ENCODE measurements at regions not wholly inside any gene's neighbourhood (a gene's known extent, or its start where the extent isn't known, plus 50 kb on each side); places are given as distances from the start of the nearest gene placed in this dataset.
"Not testable (repeated sequence)": the region's sequence is repeated elsewhere in the genome, so short reads cannot be mapped to it uniquely, and the experiment has no call there.

DNA sequence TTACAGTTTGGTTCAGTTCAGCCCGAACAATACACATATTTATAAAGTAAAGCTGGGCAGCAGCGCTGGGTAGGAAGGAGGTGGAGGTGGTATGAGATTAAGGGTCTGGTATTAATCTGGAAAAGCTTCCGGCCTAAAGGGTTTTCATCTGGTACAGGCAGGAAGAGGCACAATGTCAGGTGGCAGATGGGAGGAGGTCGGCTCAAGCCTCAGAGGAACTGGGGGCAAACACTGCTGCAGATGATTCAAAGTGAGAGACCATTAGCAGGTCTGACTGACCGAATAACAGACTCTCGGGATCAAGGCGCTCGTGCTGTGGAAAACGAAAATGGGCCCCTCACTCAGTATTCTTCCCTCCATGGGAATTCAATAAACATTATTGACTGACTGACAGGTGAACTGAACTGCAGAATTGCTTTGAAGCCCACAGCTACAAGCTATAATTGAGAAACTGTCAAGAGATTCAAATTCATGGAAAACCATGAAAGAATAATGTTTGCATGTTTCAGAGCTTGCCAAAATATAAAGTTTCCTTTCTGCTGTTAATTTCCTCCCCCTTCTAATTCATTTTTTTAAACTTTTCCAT is 75.3 kb downstream of the TMEM167A start:
- no peak for DNase-seq (ENCODE audit: low spot score)

GRCh38 chr5:83000922-83001321 is 76.3 kb downstream of the TMEM167A start:
- no peak for DNase-seq (ENCODE audit: low spot score)

DNA sequence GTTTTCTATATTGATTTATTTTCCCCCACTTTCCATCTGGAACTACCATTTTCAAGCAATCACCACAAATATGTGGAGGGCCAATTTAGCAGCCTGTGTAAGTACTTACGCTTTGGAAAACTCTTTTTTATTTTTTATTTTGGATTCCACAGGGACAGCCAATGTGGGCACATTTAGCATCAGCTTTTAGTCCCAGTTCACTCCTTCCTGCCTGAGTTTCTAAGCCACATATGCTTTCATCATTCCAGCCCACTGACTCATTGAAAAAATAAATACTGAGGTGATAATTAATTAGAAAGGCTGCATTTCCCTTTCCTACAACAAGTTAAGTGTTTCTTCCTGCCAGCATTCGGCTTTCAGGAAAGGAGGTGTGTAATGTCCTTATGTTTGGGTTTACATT is 76.8 kb downstream of the TMEM167A start:
- no peak for DNase-seq (ENCODE audit: low spot score)

DNA sequence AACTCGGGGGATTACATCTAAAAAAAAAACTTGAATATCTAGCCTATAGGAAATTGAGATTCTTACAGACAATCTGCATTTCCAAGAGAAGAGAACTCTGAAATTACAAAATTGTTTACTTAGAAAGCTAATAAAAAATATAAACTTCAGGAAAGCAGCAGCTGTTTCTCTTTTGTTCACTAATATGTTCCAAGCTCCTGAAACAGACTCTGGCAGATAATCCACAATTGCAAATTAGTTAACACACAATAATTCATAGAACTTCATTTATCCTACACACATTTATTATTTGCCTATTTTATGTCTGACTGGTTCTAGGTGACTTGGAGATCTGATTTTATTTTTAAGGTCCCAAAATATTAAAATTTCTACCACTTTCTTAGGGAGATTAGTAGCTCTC is 83.8 kb downstream of the TMEM167A start:
- no peak for DNase-seq (ENCODE audit: low spot score)

- no peak for DNase-seq (ENCODE audit: low spot score)
Observed at GRCh38 chr5:82992646-82993045, 84.5 kb downstream of the TMEM167A start.

- no peak for DNase-seq (ENCODE audit: low spot score)
Observed at GRCh38 chr5:82991678-82992323, 85.4 kb downstream of the TMEM167A start.

DNA sequence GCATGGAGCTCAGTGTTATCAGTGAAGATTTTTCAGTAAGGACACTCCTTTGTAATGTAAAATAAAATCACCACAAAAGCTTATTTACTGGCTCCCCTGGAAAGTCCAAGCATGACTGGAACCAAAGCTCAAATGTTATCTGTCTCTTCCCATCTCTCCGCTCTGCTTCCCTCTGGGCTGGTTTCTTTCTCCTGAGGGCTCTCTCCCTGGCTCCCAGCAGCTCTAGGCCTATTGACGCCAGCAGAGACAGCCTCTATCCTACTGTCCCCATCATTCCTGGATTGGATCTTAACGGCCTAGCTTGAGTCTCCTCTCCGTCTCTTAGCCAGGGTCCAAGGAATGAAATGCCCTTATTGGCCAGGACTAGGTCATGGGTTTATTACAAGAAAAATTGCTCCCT is 86.1 kb downstream of the TMEM167A start:
- DNase-seq (ENCODE audit: low spot score): no peak

- DNase-seq (ENCODE audit: low spot score): no peak
Observed at GRCh38 chr5:82987188-82987587, 90.0 kb downstream of the TMEM167A start.

DNA sequence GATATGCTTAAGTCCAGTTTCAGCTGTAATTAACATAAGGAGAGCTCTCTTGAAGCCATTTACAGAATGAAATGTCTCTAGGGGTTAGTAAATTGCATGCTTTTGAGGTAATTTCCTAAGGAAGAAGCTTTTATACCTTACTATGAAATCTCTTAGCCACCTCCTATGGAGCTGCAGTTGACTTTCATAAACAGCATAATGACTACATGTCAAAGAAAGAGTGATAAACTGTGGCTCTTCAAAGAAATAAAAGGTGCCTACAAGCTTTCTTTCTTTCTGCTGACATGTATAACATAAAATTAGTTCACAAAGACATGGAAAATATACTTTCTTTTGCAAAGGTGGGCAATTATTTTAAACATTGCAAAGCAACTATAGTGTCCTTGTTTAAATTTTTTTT is 90.8 kb downstream of the TMEM167A start:
- no peak for DNase-seq (ENCODE audit: low spot score)

- DNase-seq (ENCODE audit: low spot score): no peak
Observed at GRCh38 chr5:82985763-82986162, 91.4 kb downstream of the TMEM167A start.

DNA sequence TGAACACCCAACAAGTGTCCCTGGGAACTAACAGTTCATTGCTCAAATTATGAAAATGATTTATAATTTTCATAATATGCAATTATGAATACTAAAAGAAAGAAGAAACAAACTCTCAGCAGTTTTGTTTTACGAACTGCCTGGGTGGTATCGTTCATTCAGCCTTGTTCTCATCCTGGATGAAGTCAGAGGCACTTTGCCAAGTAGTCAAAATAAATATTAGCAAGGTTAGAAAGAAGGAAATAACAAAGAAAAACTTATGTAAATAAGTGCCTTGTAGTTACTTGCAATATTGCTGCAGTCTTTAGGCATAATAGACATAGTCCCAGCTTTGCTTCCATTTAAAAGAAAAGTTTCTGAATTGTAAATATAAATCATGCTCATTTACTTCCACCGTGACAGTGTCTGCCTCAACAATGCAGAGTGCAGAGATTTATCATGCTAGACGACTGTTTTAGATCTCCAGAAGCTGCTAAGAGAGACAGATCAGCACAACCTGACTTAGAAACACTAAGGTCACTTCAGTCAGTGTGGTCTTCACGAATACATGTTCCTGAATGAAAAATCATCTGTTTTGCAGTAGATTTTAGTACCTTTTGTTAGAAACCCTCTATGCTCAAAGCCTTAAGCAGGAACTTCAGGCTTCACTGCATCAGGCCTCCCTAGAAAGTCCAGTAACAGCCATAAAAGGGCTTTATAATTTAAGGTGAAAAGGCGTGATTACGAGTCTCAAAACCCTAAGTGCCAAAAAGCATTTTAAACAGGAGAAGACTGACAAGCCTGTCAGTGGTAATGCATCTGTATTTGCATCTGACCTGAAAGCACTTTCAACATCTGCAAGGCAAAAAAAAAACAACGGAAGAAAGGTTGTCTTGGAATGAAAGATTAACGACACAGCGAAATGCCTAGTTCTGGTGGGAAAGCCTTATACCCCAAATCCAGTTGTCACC is 92.1 kb downstream of the TMEM167A start:
- no peak for DNase-seq (ENCODE audit: low spot score)

DNA sequence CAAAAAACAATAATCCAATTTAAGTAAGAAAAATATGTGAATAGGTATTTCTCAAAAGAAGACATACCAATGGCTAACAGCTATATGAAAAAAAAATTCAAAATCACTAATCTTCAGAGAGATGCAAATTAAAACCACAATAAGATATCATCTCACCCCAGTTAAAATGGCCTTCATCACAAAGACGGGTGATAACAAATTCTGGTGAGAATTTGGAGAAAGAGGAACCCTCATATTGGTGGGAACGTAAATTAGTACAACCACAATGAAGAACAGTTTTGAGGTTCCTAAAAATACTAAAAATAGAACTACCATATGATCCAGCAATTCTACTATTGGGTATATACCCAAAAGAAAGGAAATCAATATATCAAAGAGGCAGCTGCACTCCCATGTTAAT is 94.3 kb downstream of the TMEM167A start:
- no peak for DNase-seq (ENCODE audit: low spot score)

- DNase-seq (ENCODE audit: low spot score): not testable (repeated sequence)
Observed at GRCh38 chr5:82976887-82977286, 100.3 kb downstream of the TMEM167A start.

DNA sequence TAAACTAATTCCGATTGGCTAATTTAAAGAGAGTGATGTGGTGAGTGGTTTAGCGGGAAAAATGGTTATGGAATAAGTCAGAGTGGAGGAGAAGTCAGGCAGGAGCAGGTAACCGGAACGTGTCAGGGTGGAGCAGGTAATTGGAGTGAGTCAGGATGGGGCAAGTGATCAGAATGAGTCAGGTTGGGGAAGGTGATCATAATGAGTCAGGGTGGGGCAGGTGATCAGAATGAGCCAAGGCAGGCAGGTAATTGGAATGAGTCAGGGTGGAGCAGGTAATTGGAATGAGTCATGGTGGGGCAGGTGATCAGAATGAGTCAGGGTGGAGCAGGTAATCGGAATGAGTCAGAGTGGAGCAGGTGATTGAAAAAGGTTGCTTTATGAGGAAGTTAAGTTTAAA is 101.4 kb downstream of the TMEM167A start:
- DNase-seq (ENCODE audit: low spot score): no peak

- no peak for DNase-seq (ENCODE audit: low spot score)
Observed at GRCh38 chr5:82975396-82975795, 101.8 kb downstream of the TMEM167A start.

DNA sequence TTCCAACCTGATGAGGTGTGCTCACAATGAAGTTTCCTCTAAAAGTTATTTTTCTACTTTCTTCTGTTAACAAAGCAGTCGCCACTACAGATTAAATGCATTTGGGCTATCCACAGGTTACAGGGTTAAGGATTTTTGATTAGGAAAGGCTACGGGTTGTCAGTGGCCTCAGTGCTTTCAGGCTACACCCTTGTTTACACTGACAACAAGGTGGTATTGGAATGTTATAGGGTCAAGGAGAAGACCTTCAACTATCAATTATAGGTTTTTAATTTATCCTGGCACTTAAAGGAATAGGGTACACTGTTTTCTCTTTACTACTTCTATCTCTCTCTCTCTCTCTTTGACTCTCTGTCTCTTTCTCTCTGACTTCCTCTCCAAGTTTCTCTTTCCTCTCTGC is 102.8 kb downstream of the TMEM167A start:
- DNase-seq (ENCODE audit: low spot score): not testable (repeated sequence)

DNA sequence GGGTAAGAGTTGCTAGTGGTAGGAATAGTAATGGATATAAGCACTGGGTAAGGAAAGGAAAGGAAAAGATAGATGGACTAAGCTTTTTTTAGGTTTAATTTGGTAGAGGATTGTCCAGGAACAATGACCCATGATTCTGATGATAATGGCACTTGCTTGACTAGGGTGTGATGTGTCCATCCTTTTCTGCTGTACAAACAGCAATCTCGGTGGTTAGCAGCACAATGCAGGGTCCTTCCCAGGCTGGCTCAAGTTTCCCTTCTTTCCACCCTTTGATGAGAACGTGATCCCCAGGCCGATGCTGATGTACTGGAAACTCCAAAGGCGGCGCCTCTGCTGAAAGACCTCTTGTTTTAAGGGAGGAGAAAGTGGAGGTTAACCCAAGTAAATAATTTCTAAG is 105.3 kb downstream of the TMEM167A start:
- DNase-seq (ENCODE audit: low spot score): no peak

GRCh38 chr5:82971034-82971806 is 106.0 kb downstream of the TMEM167A start:
- not testable (repeated sequence) for DNase-seq (ENCODE audit: low spot score)

DNA sequence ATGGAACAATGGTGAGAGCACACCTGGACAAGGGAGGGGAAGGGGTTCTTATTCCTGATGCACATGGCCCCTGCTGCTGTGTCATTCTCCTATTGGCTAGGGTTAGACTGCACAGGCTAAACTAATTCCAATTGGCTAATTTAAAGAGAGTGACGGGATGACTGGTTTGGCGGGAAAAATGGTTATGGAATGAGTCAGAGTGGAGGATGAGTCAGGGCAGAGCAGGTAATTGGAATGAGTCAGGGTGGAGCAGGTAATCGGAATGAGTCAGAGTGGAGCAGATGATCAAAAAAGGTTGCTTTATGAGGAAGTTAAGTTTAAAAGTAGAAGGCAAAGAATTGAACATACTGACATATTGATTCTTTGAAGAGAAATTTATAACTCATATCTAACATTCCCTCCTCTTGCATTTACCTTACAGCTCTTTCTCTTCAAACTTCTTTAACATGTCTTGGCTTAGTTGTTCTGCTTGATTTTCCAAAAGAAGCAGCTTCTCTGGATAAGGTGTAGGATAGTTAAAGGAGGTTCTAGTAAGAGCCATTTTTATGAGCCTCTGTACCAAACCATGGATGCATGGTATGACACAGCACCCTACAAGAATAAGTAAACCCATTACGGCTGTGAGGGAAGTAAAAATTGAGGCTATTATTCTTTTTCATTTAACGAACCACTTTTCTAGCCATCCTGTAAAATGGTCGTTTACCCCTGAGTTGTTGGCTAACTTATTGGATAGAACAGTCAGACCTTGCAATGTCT is 107.8 kb downstream of the TMEM167A start:
- not testable (repeated sequence) for DNase-seq (ENCODE audit: low spot score)

DNA sequence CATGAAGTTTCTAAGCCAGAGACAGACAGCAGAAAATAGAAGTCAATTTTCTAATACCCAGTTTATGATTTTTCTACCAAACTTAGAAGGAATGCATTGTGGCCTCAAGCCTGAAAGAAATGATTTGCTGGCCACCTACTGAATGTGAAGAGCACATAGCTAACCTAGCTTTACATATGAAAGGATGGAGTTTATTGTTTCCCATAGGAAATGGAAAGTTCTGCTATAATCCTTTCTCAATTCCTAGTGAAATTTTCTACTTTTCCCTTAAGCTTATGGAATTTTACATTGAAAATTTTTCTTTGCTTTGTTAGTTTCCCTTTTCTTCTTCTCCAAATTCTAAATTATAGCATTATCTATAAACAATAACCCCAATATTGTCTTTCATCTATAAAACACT is 110.1 kb downstream of the TMEM167A start:
- DNase-seq (ENCODE audit: low spot score): no peak

DNA sequence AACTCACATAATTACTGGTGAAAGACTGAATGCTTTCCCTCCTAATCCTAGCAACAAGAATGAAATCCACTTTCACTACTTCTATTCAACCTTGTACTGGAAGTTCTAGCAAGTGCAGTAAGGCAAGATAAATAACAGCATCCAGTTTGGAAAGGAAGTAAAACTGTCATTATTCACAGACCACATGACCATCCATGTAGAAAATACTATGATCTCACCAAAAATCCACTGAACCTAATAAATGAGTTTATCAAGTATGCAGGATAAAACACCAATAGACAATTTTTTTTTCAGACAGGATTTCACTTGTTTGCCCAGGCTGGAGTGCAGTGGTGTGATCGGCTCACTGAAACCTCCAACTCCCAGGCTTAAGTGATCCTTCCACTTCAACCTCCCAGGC is 117.7 kb downstream of the TMEM167A start:
- no peak for DNase-seq (ENCODE audit: low spot score)

Measured in Ammon's horn (tissue), 1 donor.